ENCODE measurements at regions not wholly inside any gene's neighbourhood (a gene's known extent, or its start where the extent isn't known, plus 50 kb on each side); places are given as distances from the start of the nearest gene placed in this dataset.

GRCh38 chr7:84452618-84453017 lies 258.0 kb upstream of the SEMA3A start:
- TF ChIP-seq ZFP3 (CRISPR knock-in tag; IDR thresholded peaks at IDR 0.05) = no peak
- TF ChIP-seq ZFP30 (CRISPR knock-in tag; IDR thresholded peaks at IDR 0.05) = no peak
- TF ChIP-seq SNAI2 (CRISPR knock-in tag; IDR thresholded peaks at IDR 0.05) = no peak
- no peak for TF ChIP-seq PATZ1 (CRISPR knock-in tag; IDR thresholded peaks at IDR 0.05; ENCODE audit: borderline replicate concordance)
- no peak for TF ChIP-seq CSRNP3 (CRISPR knock-in tag; IDR thresholded peaks at IDR 0.05)
- TF ChIP-seq TSHZ2 (CRISPR knock-in tag; IDR thresholded peaks at IDR 0.05) = no peak
- TF ChIP-seq ISL1 (CRISPR knock-in tag; IDR thresholded peaks at IDR 0.05) = no peak
- TF ChIP-seq POU6F1 (CRISPR knock-in tag; IDR thresholded peaks at IDR 0.05; ENCODE audit: borderline replicate concordance, low read depth) = no peak
- TF ChIP-seq ESRRG (CRISPR knock-in tag; IDR thresholded peaks at IDR 0.05) = no peak
